ENCODE measurements at regions not wholly inside any gene's neighbourhood (a gene's known extent, or its start where the extent isn't known, plus 50 kb on each side); places are given as distances from the start of the nearest gene placed in this dataset.
"Not testable (repeated sequence)": the region's sequence is repeated elsewhere in the genome, so short reads cannot be mapped to it uniquely, and the experiment has no call there.

DNA sequence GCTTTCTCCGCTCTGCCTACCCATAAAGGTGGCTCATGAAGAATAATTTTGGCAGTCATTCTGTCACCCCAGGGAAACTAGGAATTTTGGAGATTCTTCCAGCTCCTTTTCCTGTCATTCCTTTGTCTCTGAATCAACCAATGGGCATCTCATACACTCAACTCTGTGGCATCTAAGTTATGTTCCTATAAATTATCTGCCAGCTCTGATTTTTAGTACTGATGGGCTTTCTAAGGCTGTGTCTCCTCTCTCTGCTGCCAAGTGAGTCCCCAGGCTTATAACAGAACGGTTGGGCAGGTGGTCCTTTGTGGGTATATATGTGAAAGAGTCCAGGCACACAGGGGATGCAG is 226.8 kb downstream of the NMUR2 start:
- no peak for DNase-seq (ENCODE audit: low read depth)

DNA sequence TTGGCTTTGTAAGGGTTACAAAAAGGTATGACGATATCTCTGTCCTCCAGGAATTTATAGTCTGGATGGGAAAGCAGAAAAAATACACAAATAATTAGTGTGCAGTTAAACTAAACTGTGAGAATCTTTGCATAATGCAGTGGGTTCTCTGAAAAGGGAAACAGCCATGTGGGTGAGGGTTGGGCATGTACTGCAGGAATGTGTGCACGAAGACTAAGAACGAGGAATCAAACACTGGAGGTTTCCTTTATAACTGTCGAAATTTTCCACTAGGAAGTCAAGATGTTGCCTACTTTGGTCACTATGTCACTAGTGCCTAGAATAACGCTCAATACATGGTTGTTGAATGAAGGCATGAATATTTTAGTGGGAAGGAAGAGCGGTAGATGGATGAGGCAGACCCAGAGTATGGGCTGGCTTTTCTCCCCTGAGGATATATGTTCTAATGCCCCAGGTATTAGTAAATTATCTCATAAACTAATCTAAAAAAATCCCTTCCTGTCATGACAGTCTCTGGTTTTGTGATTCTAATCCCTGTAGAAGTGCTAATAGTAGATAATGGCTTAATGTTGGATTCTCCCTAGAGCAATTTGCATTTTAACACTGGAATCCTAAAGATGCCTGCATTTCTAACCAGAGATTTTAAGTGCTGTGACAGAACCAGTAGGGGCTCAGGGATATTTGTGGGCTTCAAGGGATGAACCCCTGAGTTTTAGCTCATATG is 227.3 kb downstream of the NMUR2 start:
- DNase-seq (ENCODE audit: low read depth) = no peak

DNA sequence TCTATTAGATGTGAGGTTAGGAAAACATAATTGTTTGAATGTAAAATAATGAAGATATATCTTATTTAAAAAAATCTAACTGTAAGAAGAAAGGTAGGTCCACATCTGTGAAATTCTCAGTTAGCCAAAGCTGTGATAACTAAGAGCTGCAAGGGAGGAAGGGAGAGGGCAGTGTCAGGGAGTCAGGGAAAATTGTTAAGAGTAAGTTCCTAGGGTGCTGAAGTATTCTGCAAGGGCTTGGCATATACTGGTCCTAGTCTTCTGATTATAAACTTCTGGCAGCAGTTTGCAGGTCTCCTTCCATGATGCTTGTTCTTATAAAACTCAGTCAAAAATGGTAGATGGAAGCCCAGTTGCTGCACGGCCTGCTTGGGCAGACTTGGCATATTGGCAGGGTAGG is 233.2 kb downstream of the NMUR2 start:
- DNase-seq (ENCODE audit: low read depth) = no peak

DNA sequence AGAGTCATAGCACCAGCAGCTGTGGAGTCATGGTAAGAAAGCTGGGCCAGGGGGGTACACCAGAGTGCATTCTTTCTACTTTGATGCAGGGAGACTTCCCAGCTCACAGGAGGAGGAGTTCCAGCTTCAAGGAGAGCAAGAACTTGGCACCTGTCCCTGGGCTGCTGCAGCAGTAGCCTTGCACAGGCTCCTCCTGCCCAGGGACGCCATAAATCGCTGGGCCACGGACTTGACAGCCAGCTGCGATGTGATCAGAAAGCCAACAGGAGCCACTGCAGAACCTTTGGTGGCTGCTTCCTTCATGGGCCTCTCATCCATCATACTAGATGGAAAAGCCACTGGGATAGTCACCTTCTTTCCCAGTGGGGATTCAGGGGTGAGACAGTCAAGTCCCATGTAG is 234.7 kb downstream of the NMUR2 start:
- no peak for DNase-seq (ENCODE audit: low read depth)

DNA sequence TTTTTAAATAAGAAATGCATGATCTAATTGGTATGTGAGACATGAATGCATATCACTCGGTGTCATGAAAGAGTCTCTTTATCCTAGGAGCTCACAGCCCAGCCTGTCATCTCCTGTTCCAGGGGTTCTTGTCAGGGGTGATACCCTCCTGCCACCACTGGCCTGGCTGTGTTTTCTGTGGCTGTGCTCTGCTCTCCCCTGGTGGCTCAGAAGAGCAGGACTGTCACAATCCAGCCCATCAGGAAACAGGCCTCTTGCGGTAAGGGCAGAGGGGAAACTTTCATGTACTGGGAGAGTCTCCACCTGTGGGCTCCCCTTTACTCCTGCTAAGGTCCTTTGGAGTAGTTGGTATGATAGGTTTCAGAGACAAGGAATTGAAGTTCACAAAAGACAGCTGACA is 240.2 kb upstream of the GLRA1 start:
- no peak for DNase-seq (ENCODE audit: low read depth)

DNA sequence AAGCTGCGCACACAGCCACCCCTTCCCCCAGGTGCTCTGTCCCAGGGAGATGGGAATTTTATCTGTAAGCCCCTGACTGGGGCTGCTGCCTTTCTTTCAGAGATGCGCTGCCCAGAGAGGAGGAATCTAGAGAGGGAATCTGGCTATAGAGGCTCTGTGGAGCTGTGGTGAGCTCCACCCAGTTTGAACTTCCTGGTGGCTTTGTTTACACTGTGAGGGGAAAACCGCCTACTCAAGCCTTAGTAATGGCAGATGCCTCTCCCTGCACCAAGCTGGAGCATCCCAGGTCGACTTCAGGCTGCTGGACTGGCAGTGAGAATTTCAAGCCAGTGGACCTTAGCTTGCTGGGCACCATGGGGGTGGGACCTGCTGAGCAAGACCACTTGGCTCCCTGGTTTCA is 235.2 kb upstream of the GLRA1 start:
- DNase-seq (ENCODE audit: low read depth) = not testable (repeated sequence)

DNA sequence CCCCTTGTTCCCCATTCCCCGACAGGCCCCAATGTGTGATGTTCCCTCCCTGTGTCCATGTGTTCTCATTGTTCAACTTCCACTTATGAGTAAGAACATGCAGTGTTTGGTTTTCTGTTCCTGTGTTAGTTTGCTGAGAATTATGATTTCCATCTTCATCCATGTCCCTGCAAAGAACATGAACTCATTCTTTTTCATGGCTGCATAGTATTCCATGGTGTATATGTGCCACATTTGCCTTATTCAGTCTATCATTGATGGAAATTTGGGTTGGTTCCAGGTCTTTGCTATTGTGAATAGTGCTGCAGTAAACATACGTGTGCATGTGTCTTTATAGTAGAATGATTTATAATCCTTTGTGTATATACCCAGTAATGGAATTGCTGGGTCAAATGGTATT is 229.8 kb upstream of the GLRA1 start:
- DNase-seq (ENCODE audit: low read depth) = not testable (repeated sequence)

DNA sequence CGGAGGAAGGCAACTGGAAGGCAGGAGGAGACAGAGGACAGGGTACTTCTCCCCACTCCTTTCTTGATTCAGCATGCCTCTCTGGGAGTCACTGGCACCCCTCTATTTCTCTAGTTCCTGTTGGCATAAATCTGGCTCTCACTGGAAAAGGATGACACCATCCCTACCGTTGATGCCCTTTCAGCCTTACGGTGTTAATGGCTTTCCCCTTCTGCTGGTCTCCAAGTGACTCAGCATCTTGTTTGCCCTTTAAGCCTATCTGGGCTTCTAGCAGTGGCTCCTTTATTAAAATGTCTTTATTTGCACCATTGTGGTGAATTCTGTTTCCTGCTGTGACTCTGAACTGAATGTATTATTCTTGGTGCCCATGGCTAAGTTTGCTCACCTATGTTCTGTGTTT is 227.3 kb upstream of the GLRA1 start:
- no peak for DNase-seq (ENCODE audit: low read depth)

DNA sequence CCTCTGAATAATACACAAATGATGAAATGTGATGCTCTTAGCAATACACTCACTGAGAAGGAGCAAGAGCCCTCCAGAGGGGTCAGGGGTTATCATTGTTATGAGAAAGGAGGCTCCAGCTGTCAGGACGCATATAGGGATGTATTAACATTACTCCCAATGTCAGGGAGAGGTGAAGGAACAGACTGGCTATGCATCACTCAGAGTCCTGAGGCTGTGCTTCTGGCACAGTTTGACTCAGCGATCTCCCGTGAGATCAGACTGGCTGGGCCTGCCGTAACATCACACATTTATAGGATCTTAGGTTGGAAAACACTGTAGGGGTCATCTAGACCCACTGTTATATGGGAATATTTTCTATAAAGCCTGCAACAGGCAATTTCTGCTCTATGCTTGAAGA is 226.5 kb upstream of the GLRA1 start:
- no peak for DNase-seq (ENCODE audit: low read depth)

DNA sequence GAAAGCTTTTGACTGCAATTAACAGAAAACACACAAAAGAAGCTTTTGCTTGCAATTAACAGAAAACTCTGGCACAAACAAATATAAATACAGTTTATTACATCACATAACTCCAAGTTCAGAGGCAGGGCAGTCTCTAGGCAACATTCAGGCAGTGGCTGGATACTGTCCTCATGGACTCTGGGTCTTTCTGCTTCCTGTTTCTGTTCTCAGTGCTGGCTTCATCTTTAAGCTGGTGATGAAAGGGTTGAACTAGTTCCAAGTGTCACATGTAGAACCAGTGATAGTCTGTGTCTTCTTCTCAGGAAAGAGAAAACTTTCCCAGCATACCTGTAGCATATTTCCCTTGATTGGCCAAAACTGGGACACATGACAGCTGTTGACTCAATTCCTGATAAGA is 222.6 kb upstream of the GLRA1 start:
- DNase-seq (ENCODE audit: low read depth) = no peak

DNA sequence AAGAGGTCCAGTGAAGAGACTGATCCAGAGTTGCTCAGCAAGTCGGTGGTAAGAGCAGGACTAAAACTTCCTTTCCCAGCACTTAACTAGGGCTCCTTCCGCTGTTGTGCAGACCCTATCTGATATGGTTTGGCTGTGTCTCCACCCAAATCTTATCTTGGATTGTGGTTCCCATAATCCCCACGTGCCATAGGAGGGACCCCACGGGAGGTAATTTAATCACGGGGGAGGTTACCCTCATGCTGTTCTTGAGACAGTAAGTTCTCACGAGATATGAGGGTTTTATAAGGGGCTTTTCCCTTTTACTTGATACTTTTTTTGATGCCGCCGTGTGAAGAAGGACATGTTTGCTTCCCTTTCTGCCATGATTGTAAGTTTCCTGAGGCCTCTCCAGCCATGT is 221.9 kb upstream of the GLRA1 start:
- DNase-seq (ENCODE audit: low read depth) = no peak

DNA sequence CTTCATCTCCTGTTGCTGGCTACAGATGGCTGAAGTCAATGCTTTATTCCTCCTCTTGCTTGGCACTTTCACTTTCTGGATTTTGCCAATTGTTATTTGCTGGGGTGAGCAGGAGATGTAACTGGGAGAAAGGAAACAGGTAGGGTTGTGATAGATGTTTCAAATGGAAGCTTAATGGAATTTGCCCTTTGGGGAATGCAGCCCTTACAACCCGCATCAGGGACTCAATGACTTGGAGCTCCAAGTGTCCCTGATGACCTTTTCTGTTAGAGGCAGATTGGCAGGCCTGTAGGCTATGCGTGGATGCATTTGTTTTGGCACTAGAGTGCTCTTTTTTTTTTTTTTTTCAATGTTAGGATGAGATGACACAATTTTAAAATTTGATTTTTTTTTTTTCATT is 219.9 kb upstream of the GLRA1 start:
- DNase-seq (ENCODE audit: low read depth) = no peak

DNA sequence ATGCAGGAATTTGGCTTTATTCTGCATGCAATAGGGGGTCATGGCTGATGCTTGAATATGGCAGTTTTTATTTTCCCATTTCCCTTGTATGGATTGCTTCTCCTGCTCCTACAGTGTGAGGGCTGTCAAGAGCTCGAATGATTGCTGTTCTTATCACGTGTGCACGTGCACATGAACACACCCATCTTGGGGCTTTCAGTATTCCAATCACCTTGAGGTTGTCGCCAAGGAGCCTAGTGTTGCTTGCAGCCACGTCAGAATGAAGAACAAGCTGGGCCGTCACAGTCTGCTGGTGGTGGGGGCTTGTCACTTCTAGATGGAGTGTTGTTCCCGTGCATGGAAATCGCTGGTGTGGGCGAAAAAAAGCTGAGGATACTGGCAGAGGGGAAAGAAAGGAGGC is 219.4 kb upstream of the GLRA1 start:
- DNase-seq (ENCODE audit: low read depth) = no peak

DNA sequence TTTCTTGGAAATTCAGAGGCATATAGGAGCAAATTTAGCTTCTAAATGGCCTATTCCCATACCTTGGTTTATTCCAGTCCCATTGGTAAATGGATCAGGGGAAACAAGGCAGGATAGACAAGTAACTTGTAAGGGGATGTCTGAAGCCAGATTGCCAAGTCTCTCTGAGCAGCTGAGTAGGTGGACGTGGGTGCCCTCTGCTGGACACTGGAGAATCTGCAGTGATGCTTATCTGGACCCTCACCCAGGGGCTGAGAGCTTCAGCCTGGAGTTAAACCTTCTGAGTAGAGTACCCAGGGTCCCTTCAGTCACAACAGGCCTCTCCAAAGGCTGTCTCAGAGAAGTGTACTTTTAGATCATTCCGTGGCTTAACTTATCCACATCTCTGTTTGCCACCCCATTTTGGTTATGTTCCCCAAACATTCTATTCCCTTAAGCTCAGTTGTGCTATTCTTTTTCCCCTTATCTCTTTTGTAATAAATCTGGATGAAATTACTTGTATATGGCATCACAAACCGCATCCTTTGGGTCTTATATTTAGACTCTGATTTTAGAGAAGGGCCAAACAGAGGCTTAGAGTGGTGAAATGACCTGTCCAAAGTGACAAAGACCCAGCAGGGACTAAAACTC is 218.3 kb upstream of the GLRA1 start:
- peak; percentile 27 for DNase-seq (ENCODE audit: low read depth)

DNA sequence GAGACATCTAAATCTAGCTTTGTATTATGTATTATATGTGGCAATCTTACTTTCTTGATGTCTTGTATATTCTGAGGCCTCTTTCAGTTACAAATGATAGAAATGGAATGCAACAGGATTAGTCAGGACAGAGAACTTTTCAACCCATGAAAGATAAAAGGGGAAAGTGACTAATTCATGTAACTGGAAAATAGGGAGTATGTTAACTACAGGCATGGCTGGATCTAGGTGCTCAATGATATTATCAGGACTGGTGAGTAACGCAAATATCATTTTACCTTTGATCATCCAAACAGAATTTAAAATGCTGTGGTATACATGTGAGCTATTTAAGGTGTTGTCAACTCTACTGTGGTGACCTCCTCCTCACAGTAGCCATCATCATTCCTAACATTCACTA is 215.7 kb upstream of the GLRA1 start:
- no peak for DNase-seq (ENCODE audit: low read depth)

DNA sequence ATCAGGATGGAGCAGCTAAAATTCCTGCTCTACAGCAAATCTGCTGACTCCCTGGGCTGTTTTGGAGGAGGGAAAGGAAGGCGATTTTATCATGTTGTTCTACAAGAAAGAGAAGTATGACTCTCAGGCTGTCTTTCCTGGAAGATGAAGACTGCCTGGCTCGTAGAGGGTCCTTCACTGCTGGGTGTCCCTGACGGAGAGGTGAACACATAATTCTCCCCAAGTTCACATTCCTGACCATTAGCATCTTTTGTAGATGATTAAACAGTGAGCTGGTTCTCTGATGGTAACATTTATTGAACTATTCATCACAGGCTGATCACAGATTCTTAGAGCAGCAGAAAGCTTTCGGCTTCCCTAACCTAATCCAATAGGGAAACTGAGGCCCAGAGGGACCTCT is 212.4 kb upstream of the GLRA1 start:
- DNase-seq (ENCODE audit: low read depth) = no peak

DNA sequence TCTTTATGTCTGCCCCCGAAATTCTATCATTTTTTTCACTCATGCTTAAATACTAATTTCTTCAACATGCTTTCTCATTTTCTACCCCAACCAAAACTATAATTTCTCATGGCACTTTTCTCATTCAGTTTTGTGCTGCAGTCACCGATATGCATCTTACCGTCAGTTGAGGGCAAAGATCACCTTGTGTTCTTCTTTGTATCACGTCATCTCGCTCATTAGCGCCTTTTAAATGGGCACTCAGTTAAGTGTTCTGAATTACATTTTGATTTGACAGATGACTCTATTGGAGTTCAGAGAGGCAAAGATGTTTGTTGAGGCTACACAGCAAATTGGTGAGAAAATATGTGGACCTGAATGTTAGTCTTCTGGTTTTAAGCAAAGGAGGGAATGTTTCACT is 211.7 kb upstream of the GLRA1 start:
- DNase-seq (ENCODE audit: low read depth) = no peak

DNA sequence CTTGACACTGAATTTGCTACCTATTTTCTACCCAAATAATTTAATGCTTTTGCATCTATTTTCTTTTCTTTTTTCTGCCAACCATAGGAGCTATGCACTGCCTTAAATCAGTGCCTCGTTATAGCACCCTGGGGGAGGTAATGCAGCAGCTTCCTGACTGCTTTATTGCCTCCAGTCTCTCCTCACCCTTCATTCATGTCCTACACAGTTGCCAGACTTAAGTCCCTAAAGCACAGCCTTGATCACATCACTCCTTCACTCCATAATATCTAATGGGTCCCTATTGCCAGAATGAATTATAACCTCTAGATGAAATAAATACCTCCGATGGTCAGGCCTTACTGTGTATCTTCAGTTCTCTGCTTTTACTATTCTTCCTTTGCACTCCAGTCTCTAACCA is 211.2 kb upstream of the GLRA1 start:
- no peak for DNase-seq (ENCODE audit: low read depth)

DNA sequence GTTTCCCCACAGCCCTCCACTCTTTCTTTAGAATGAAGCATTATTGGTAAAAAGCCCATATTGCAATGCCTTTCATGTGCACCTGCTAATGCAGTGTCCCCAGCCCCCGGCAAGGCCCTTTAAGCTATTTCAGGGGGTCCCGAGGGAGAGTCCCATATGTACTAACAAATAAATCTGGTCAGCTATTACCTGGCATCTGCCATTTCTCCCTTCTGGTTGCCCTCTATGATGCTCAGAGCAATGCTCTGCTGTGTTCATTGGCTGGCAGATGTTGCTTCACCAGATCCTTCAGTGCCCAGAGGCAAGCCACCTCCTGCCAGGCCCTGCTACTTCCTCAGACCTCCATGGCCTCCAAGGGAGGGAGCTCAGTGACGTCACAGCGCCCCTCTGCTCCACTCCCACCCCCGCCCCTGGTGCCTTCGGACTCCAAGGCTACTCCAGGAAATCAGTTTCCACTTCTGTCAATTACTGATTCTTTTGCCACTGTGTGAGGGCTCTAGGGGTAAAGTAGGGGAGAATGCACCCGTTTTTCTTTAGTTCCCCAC is 201.1 kb upstream of the GLRA1 start:
- DNase-seq (ENCODE audit: low read depth) = no peak

DNA sequence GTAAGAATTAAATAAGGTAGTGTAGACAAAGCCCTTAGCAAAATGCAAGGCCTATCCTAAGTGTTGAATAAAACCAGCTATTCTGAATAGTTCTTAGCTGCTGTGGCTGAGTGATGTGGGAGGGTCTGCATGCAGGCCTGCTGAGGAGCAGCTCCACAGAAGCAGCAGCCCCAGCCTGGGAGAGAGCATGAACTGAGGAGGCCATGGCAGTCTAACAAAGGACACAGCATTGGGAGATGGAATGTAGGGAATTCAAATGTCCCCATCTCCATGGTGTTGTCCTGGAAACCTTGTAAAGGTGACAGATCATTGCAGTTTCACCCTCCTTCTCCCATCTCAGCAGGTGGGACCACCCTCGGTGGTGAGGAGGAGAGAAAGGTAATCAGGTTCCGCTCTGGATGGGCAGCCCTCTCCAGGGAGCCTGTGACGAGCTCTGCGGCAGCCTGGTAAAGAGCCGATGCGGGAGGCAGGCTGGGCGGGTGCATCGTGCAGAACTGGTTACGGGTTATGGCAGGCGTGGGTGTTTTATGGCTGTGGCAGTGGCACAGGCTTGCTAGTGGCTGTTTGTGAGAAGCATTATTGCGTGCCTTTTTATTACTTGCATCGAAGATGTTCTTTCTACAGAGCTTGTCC is 199.9 kb upstream of the GLRA1 start:
- no peak for DNase-seq (ENCODE audit: low read depth)

DNA sequence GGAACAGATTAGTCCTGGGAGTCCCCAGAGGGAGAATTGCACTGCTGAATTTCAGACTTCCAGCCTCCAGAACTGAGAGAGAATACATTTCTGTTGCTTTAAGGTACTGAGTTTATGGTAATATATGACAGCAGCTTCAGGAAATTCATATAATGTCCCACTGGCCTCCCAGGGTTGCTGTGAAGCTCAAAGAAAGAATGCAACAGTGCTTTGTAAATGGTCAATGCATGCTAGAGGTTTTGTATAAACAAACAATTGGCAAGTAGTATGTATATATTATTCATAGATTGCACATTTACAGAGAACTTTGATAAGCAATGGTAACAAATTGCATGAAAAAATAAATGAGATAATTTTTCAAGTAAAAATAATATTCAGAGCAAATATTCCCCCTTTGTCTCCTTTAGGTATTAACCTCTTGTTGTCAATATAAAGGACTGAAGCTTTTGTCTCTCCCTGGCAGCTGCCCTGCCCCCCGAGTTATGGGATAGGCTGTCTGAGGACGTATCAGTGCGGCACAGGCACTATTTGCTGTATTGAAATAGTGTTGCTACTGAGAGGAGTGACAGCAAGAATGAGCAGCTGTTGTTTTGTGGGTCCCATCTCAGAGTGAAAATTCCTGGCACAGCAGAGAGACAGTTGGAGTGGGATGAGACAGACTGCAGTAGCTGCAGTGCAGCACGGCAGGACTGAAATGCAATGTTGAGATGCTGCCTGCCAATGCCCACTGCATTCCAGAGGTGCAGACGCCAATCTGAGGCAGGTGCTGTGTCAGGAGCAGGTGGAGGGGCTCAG is 194.2 kb upstream of the GLRA1 start:
- no peak for DNase-seq (ENCODE audit: low read depth)

DNA sequence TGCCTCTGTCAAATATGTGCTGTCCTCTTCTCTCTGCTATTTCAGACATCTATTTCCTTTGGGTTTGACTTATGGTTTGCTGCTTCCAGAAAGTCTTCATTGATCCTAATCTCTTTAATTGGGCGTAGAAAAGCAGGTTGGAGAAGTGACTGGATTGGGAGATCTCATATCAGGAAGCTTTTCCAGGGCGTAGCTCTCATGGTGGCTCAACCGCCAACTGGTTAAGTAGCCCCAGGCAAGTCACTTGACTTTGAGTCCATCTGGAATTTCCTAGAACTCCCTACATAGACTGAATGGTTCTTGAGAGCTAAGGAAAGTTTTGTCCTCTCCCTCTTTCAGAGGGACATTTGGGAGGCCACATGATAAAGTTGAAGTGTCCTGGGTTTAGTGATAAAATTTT is 192.3 kb upstream of the GLRA1 start:
- DNase-seq (ENCODE audit: low read depth) = no peak

DNA sequence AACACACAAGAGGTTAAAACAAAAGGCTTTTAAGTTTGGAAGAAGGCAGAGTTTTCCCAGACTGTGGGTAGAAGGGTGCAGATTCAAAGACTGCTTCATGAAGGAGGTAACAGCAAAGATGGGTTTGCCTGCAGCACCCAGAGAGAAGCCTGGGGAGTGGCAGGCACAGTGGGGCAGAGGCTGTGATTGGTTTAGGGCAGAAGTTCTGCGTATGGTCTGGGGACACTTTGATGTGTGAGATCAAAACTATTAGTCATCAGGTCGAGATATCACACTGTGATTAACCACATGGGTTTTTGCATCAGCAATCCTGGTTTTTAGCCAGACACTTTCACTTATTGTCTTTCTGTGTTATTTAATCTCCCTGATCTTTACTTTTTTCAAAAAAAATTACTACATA is 188.8 kb upstream of the GLRA1 start:
- DNase-seq (ENCODE audit: low read depth) = no peak
